Left hindlimb (tissue), 1 donor: ENCODE measurements at regions not wholly inside any gene's neighbourhood (a gene's known extent, or its start where the extent isn't known, plus 50 kb on each side); places are given as distances from the start of the nearest gene placed in this dataset.

Source experiments
- DNase-seq: peaks from one replicate; pipeline ENCODE4 v3.0.0-alpha.2; 2018

GRCh38 chr1:59100708-59101374 lies 196.1 kb upstream of the FGGY start:
- no peak for DNase-seq

- DNase-seq: no peak
These were observed 195.4 kb upstream of the FGGY start for GRCh38 chr1:59101518-59101917.

- DNase-seq: no peak
These were observed 193.4 kb upstream of the FGGY start for GRCh38 chr1:59103457-59103856.

- no peak for DNase-seq
These were observed 192.6 kb upstream of the FGGY start for GRCh38 chr1:59104191-59104760.

GRCh38 chr1:59105548-59106507 lies 191.1 kb upstream of the FGGY start:
- DNase-seq: no peak

- no peak for DNase-seq
These were observed 189.4 kb upstream of the FGGY start for GRCh38 chr1:59107516-59107915.

GRCh38 chr1:59107916-59108315 lies 189.0 kb upstream of the FGGY start:
- no peak for DNase-seq

- no peak for DNase-seq
These were observed 188.2 kb upstream of the FGGY start for GRCh38 chr1:59108481-59109317.

- DNase-seq: no peak
These were observed 186.6 kb upstream of the FGGY start for GRCh38 chr1:59110271-59110670.

- no peak for DNase-seq
These were observed 182.9 kb upstream of the FGGY start for GRCh38 chr1:59113876-59114457.

GRCh38 chr1:59115865-59116264 lies 181.0 kb upstream of the FGGY start:
- no peak for DNase-seq

GRCh38 chr1:59116920-59117542 lies 179.9 kb upstream of the FGGY start:
- DNase-seq: no peak

- no peak for DNase-seq
These were observed 174.4 kb upstream of the FGGY start for GRCh38 chr1:59122527-59122926.

- DNase-seq: no peak
These were observed 173.7 kb upstream of the FGGY start for GRCh38 chr1:59123081-59123681.

- DNase-seq: no peak
These were observed 172.7 kb upstream of the FGGY start for GRCh38 chr1:59124166-59124565.

GRCh38 chr1:59125154-59125553 lies 171.7 kb upstream of the FGGY start:
- no peak for DNase-seq

- DNase-seq: no peak
These were observed 171.1 kb upstream of the FGGY start for GRCh38 chr1:59125676-59126320.

GRCh38 chr1:59126366-59126765 lies 170.5 kb upstream of the FGGY start:
- DNase-seq: no peak

- no peak for DNase-seq
These were observed 168.6 kb upstream of the FGGY start for GRCh38 chr1:59128239-59128736.

- DNase-seq: no peak
These were observed 168.1 kb upstream of the FGGY start for GRCh38 chr1:59128784-59129227.

GRCh38 chr1:59132295-59132694 lies 164.6 kb upstream of the FGGY start:
- DNase-seq: no peak
